ENCODE measurements at regions not wholly inside any gene's neighbourhood (a gene's known extent, or its start where the extent isn't known, plus 50 kb on each side); places are given as distances from the start of the nearest gene placed in this dataset.
A peak's percentile ranks its signal among the peaks of the same experiment; 100 is the strongest.
"Not testable (repeated sequence)": the region's sequence is repeated elsewhere in the genome, so short reads cannot be mapped to it uniquely, and the experiment has no call there.

GRCh38 chr5:126098330-126099017 is 324.7 kb upstream of the GRAMD2B start:
- DNase-seq = peak; percentile 48

- no peak for DNase-seq
Observed at GRCh38 chr5:126099077-126099476, 324.1 kb upstream of the GRAMD2B start.

- DNase-seq = no peak
Observed at GRCh38 chr5:126100767-126101166, 322.4 kb upstream of the GRAMD2B start.

GRCh38 chr5:126101901-126102300 is 321.3 kb upstream of the GRAMD2B start:
- no peak for DNase-seq

- no peak for DNase-seq
Observed at GRCh38 chr5:126103050-126103449, 320.2 kb upstream of the GRAMD2B start.

GRCh38 chr5:126103868-126104267 is 319.3 kb upstream of the GRAMD2B start:
- DNase-seq = no peak

- DNase-seq = no peak
Observed at GRCh38 chr5:126104341-126104740, 318.9 kb upstream of the GRAMD2B start.

- DNase-seq = no peak
Observed at GRCh38 chr5:126104951-126105350, 318.3 kb upstream of the GRAMD2B start.

- DNase-seq = no peak
Observed at GRCh38 chr5:126106029-126106428, 317.2 kb upstream of the GRAMD2B start.

- no peak for DNase-seq
Observed at GRCh38 chr5:126107381-126107780, 315.8 kb upstream of the GRAMD2B start.

GRCh38 chr5:126108470-126108869 is 314.7 kb upstream of the GRAMD2B start:
- no peak for DNase-seq

GRCh38 chr5:126115059-126115629 is 308.1 kb upstream of the GRAMD2B start:
- DNase-seq = no peak

GRCh38 chr5:126117044-126117443 is 306.2 kb upstream of the GRAMD2B start:
- DNase-seq = no peak

- no peak for DNase-seq
Observed at GRCh38 chr5:126119887-126120442, 303.2 kb upstream of the GRAMD2B start.

GRCh38 chr5:126120939-126121338 is 302.3 kb upstream of the GRAMD2B start:
- DNase-seq = no peak

- DNase-seq = no peak
Observed at GRCh38 chr5:126122942-126123341, 300.3 kb upstream of the GRAMD2B start.

GRCh38 chr5:126124706-126125345 is 298.4 kb upstream of the GRAMD2B start:
- DNase-seq = peak; percentile 39

GRCh38 chr5:126125407-126125806 is 297.8 kb upstream of the GRAMD2B start:
- DNase-seq = no peak

GRCh38 chr5:126126574-126126973 is 296.6 kb upstream of the GRAMD2B start:
- DNase-seq = no peak

GRCh38 chr5:126127371-126127770 is 295.8 kb upstream of the GRAMD2B start:
- DNase-seq = not testable (repeated sequence)

- no peak for DNase-seq
Observed at GRCh38 chr5:126129431-126129830, 293.8 kb upstream of the GRAMD2B start.

GRCh38 chr5:126133424-126133823 is 289.8 kb upstream of the GRAMD2B start:
- no peak for DNase-seq

GRCh38 chr5:126137891-126138280 is 285.3 kb upstream of the GRAMD2B start:
- no peak for DNase-seq

- DNase-seq = peak; percentile 21
Observed at GRCh38 chr5:126138281-126138931, 284.8 kb upstream of the GRAMD2B start.
